Esophagus squamous epithelium (tissue), 5 donors: ENCODE measurements at regions not wholly inside any gene's neighbourhood (a gene's known extent, or its start where the extent isn't known, plus 50 kb on each side); places are given as distances from the start of the nearest gene placed in this dataset.

Experiments
- DNase-seq: peaks from one replicate; lab custom pipeline; 2025; lab: John Stamatoyannopoulos, UW
- H3K27ac ChIP-seq, 4 donors: fragments of 200-600 bp; sonication (generic); one replicate each; pipeline ENCODE4 v1.5.1; 2016 to 2019; ENCODE audit warnings: mild to moderate bottlenecking in 1 of 4
- H3K27me3 ChIP-seq, 4 donors: fragments of 200-600 bp; sonication (generic); 1 replicate in 3 of 4; 2 replicates in 1 of 4; pipeline versions ENCODE4 v1.5.1 to v1.6.0; 2017 to 2021; ENCODE audit warnings: antibody characterized with exemption in 1 of 4
- H3K36me3 ChIP-seq, 3 donors: fragments of 200-600 bp; sonication (generic); one replicate each; pipeline ENCODE4 v1.5.1; 2016 to 2019
- H3K4me1 ChIP-seq, 3 donors: fragments of 200-600 bp; sonication (generic); one replicate each; pipeline ENCODE4 v1.5.1; 2017 to 2019
- H3K4me3 ChIP-seq, 4 donors: fragments of 200-600 bp; sonication (generic); 1 replicate in 3 of 4; 2 replicates in 1 of 4; pipeline ENCODE4 v1.5.1; 2016 to 2019; ENCODE audit warnings: mild to moderate bottlenecking in 2 of 4, moderate library complexity in 1 of 4
- H3K9me3 ChIP-seq, 3 donors: fragments of 200-600 bp; sonication (generic); one replicate each; pipeline ENCODE4 v1.5.1; 2016 to 2019
- CTCF ChIP-seq, 6 experiments: fragments of 450-650 bp in 4 of 6; fragments of 200-600 bp in 2 of 6; sonication (generic) in 2 of 6; IDR thresholded peaks; one replicate each; pipeline ENCODE4 v1.5.1; 2016 to 2019; ENCODE audit warnings: antibody characterized with exemption in 6 of 6, mild to moderate bottlenecking in 4 of 6, moderate library complexity in 4 of 6
- POLR2A ChIP-seq, 4 donors: fragments of 450-650 bp; IDR thresholded peaks; one replicate each; pipeline ENCODE4 v1.6.1; 2017; ENCODE audit warnings: antibody characterized with exemption in 4 of 4, mild to moderate bottlenecking in 4 of 4, moderate library complexity in 3 of 4
- WGBS, 2 donors: methylation state at CpG; one replicate each; pipeline ENCODE4 v1.1.5; 2018; 5-methylcytosine and 5-hydroxymethylcytosine counted together
- intact Hi-C: fragments of 100-400 bp; cut with DNase I; formaldehyde crosslinking; loops from one replicate; pipeline ENCODE4 v1.15.0; 2022
- donor health status: DM: yes; HTN: yes; CAD: no.

- no peak for DNase-seq
- intact Hi-C loops, result no loop called here
- Histone ChIP-seq H3K36me3 (no peaks in the 10 kb centered on the region), H3K9me3 (peaks cover 0 to 8% (median 0%) of the 10 kb centered on the region in 3 donors), H3K4me1 (peaks cover 0 to 13% (median 0%) of the 10 kb centered on the region in 3 donors), H3K27ac (no peak overlapping the region), H3K27me3 (peaks cover 0 to 4% (median 0%) of the 10 kb centered on the region in 4 donors), H3K4me3 (no peak overlapping the region)
- TF ChIP-seq POLR2A (IDR thresholded peaks at IDR 0.05), result no peak
- no peak for TF ChIP-seq CTCF (IDR thresholded peaks at IDR 0.05)
- WGBS, 2 donors, result 78% methylated on average over 5 of the region's 5 CpGs
These were observed 105.2 kb upstream of the RAD23B start for GRCh38 chr9:107177857-107178256.

GRCh38 chr9:107178293-107178692 lies 104.8 kb upstream of the RAD23B start:
- H3K4me3 ChIP-seq, result no peak overlapping the region
- H3K27ac ChIP-seq, result no peak overlapping the region
- peaks cover 0 to 4% (median 0%) of the 10 kb centered on the region in 4 donors for H3K27me3 ChIP-seq
- DNase-seq, result no peak
- 74 to 94% methylated on average over 3 of the region's 3 CpGs for WGBS, 2 donors
- no peaks in the 10 kb centered on the region for H3K36me3 ChIP-seq
- H3K9me3 ChIP-seq, result peaks cover 0 to 12% (median 0%) of the 10 kb centered on the region in 3 donors
- H3K4me1 ChIP-seq, result peaks cover 0 to 13% (median 0%) of the 10 kb centered on the region in 3 donors
- TF ChIP-seq POLR2A (IDR thresholded peaks at IDR 0.05), result no peak
- no peak for TF ChIP-seq CTCF (IDR thresholded peaks at IDR 0.05)
- intact Hi-C loops, result no loop called here

- Histone ChIP-seq H3K9me3 (peaks cover 0 to 18% (median 0%) of the 10 kb centered on the region in 3 donors), H3K27ac (no peak overlapping the region), H3K27me3 (peaks cover 0 to 4% (median 0%) of the 10 kb centered on the region in 4 donors), H3K4me3 (no peak overlapping the region), H3K4me1 (peaks cover 0 to 13% (median 0%) of the 10 kb centered on the region in 3 donors), H3K36me3 (no peaks in the 10 kb centered on the region)
- no peak for DNase-seq
- TF ChIP-seq POLR2A (IDR thresholded peaks at IDR 0.05) (no peak), CTCF (IDR thresholded peaks at IDR 0.05) (no peak)
- 33 to 64% methylated on average over 1 of the region's 1 CpG for WGBS, 2 donors
- intact Hi-C loops, result no loop called here
These were observed 102.9 kb upstream of the RAD23B start for GRCh38 chr9:107180206-107180605.

GRCh38 chr9:107183176-107183575 lies 99.9 kb upstream of the RAD23B start:
- H3K27ac ChIP-seq, result no peak overlapping the region
- peaks cover 0 to 4% (median 0%) of the 10 kb centered on the region in 4 donors for H3K27me3 ChIP-seq
- peaks cover 0 to 18% (median 0%) of the 10 kb centered on the region in 3 donors for H3K9me3 ChIP-seq
- no peak overlapping the region for H3K4me3 ChIP-seq
- H3K36me3 ChIP-seq, result no peaks in the 10 kb centered on the region
- intact Hi-C loops, result no loop called here
- DNase-seq, result no peak
- H3K4me1 ChIP-seq, result no peaks in the 10 kb centered on the region
- TF ChIP-seq CTCF (IDR thresholded peaks at IDR 0.05), result no peak
- TF ChIP-seq POLR2A (IDR thresholded peaks at IDR 0.05), result no peak

- Histone ChIP-seq H3K27me3 (no peaks in the 10 kb centered on the region), H3K4me3 (no peak overlapping the region), H3K27ac (no peak overlapping the region), H3K36me3 (no peaks in the 10 kb centered on the region), H3K9me3 (peaks cover 0 to 5% (median 0%) of the 10 kb centered on the region in 3 donors), H3K4me1 (no peaks in the 10 kb centered on the region)
- WGBS, 2 donors, result 60 to 93% methylated on average over 1 of the region's 1 CpG
- no peak for DNase-seq
- intact Hi-C loops, result no loop called here
- TF ChIP-seq POLR2A (IDR thresholded peaks at IDR 0.05) (no peak), CTCF (IDR thresholded peaks at IDR 0.05) (no peak)
These were observed 94.7 kb upstream of the RAD23B start for GRCh38 chr9:107188376-107188775.
